ENCODE measurements at regions not wholly inside any gene's neighbourhood (a gene's known extent, or its start where the extent isn't known, plus 50 kb on each side); places are given as distances from the start of the nearest gene placed in this dataset.

DNA sequence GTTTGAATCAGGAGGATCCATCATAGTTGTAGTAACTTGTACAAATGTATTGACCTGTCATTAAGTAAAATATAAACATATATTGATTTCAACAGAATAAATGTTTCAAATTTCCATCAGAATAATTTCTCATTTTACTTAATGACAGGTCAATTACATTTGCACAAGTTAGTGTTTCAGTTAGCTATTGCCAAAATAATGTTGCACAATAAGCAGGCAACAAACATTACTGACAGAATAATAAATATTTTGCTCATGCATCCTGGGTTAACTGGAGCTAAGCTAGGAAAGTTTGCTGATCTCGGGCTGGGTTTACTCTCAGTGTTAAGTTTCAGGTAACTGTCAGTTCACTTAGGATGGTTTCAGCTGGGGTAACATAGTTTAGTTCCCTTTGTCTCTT lies 822.4 kb downstream of the KCNT2 start:
- POLR2A ChIA-PET = no interaction called here
- Histone ChIP-seq H3K27me3 (ENCODE audit: control insufficient read depth in 2 of 2, insufficient read depth in 2 of 2, low read length in 2 of 2) (no peaks in the 10 kb centered on the region), H3K4me2 (ENCODE audit: insufficient read depth, low read length) (no peak overlapping the region), H3K9me1 (replicated peaks; ENCODE audit: control insufficient read depth, extremely low read depth, insufficient read depth, low read length) (no peaks in the 10 kb centered on the region), H2AFZ (ENCODE audit: low read depth, low read length) (no peak overlapping the region), H4K20me1 (replicated peaks; ENCODE audit: control insufficient read depth, extremely low read depth, insufficient read depth, low read length) (no peaks in the 10 kb centered on the region), H3K36me3 (ENCODE audit: control insufficient read depth in 2 of 2, extremely low read depth in 1 of 2, insufficient read depth in 2 of 2, low read length in 2 of 2) (no peaks in the 10 kb centered on the region), H3K27ac (ENCODE audit: insufficient read depth, low read depth, low read length) (no peak overlapping the region), H3K79me2 (ENCODE audit: control insufficient read depth, insufficient read depth, low read length) (no peaks in the 10 kb centered on the region), H3K9me3 (replicated peaks; ENCODE audit: control insufficient read depth, insufficient read depth, low read length) (no peaks in the 10 kb centered on the region), H3K4me1 (ENCODE audit: control insufficient read depth, extremely low read depth, insufficient read depth, low read length) (no peaks in the 10 kb centered on the region), H3K4me3 (replicated peaks in 1 of 3; ENCODE audit: insufficient read depth in 1 of 3, low read depth in 1 of 3, low read length in 3 of 3) (no peak overlapping the region), H3K9ac (replicated peaks; ENCODE audit: extremely low read depth, insufficient read depth, low read length) (no peak overlapping the region)
- dilution Hi-C loops (cut with MboI; ENCODE audit: extremely low pct_ligation_motif_present, low sequenced_read_pairs) = no loop called here
- CTCF ChIA-PET = no interaction called here
- TF ChIP-seq MYC (IDR thresholded peaks at IDR 0.05; ENCODE audit: low read depth, low read length) = no peak
- TF ChIP-seq JUN (IDR thresholded peaks at IDR 0.05; ENCODE audit: borderline replicate concordance, insufficient read depth, insufficient read length, low read depth) = no peak
- TF ChIP-seq POLR2AphosphoS5 (IDR thresholded peaks at IDR 0.05; ENCODE audit: insufficient read depth, low read depth, low read length) = no peak
- TF ChIP-seq, protein P1, sequence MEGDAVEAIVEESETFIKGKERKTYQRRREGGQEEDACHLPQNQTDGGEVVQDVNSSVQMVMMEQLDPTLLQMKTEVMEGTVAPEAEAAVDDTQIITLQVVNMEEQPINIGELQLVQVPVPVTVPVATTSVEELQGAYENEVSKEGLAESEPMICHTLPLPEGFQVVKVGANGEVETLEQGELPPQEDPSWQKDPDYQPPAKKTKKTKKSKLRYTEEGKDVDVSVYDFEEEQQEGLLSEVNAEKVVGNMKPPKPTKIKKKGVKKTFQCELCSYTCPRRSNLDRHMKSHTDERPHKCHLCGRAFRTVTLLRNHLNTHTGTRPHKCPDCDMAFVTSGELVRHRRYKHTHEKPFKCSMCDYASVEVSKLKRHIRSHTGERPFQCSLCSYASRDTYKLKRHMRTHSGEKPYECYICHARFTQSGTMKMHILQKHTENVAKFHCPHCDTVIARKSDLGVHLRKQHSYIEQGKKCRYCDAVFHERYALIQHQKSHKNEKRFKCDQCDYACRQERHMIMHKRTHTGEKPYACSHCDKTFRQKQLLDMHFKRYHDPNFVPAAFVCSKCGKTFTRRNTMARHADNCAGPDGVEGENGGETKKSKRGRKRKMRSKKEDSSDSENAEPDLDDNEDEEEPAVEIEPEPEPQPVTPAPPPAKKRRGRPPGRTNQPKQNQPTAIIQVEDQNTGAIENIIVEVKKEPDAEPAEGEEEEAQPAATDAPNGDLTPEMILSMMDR (IDR thresholded peaks at IDR 0.05; ENCODE audit: extremely low read depth in 1 of 2, insufficient read depth in 1 of 2, low read depth in 1 of 2, low read length in 2 of 2) = no peak
- no peak for TF ChIP-seq POLR2A (IDR thresholded peaks at IDR 0.05; ENCODE audit: low read depth, low read length)
- TF ChIP-seq FOS (IDR thresholded peaks at IDR 0.05; ENCODE audit: borderline replicate concordance, insufficient read depth, low read length) = no peak
- TF ChIP-seq, protein P2, sequence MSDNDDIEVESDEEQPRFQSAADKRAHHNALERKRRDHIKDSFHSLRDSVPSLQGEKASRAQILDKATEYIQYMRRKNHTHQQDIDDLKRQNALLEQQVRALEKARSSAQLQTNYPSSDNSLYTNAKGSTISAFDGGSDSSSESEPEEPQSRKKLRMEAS (IDR thresholded peaks at IDR 0.05; ENCODE audit: insufficient read depth, insufficient read length) = no peak
- TF ChIP-seq GATA2 (IDR thresholded peaks at IDR 0.05; ENCODE audit: insufficient read depth, insufficient read length, low read depth, low read length) = no peak
- TF ChIP-seq EZH2 (IDR thresholded peaks at IDR 0.05; ENCODE audit: borderline replicate concordance, low read depth, low read length, severe bottlenecking) = no peak
- FAIRE-seq (no peak), DNase-seq (ENCODE audit: low read depth, low spot score) (no peak)
- intact Hi-C loops (cut with micrococcal nuclease) = no loop called here
- no TSS peak for BruUV-seq (replicated peaks)
